Endothelial cell of umbilical vein (primary cell): ENCODE measurements at regions not wholly inside any gene's neighbourhood (a gene's known extent, or its start where the extent isn't known, plus 50 kb on each side); places are given as distances from the start of the nearest gene placed in this dataset.

Experiments used
- BruUV-seq: library from RNA; stranded (reverse); fragments of 400-500 nt; replicated peaks from 2 replicates; lab custom pipeline; 2021; lab: Mats Ljungman, UMichigan
- CTCF ChIA-PET: fragments of 300-600, 350-600 bp; sonication (Branson Sonifier 250); formaldehyde crosslinking; loops from one replicate; lab custom pipeline; 2021; ENCODE audit warnings: antibody characterized with exemption, inconsistent platforms; lab: Charles Lee
- POLR2A ChIA-PET: fragments of 300-600, 350-600 bp; sonication (Branson Sonifier 250); formaldehyde crosslinking; loops from one replicate; lab custom pipeline; 2021; ENCODE audit warnings: antibody characterized with exemption, inconsistent platforms; lab: Charles Lee
- DNase-seq: peaks from one replicate; pipeline ENCODE4 v3.0.0-alpha.2; 2011; ENCODE audit warnings: low read depth, low spot score
- FAIRE-seq: peaks from 2 replicates; lab custom pipeline; 2011; peaks lifted over from hg19 to GRCh38; lab: Jason Lieb, UNC
- H2AFZ ChIP-seq: 2 replicates; pipeline ENCODE4 v1.6.0; 2012; ENCODE audit warnings: low read depth, low read length, control low read depth, inconsistent platforms
- H3K27ac ChIP-seq: 2 replicates; pipeline ENCODE4 v1.5.1; 2011; ENCODE audit warnings: low read depth, mild to moderate bottlenecking, control low read depth, low read length, moderate library complexity; ENCODE audit not compliant: insufficient read depth
- H3K27me3 ChIP-seq, 2 experiments: 2 replicates each; pipeline versions ENCODE4 v1.6.0 to v1.6.1; 2011; ENCODE audit warnings: low read length in 2 of 2, mixed read lengths in 1 of 2; ENCODE audit not compliant: control insufficient read depth in 2 of 2, insufficient read depth in 2 of 2
- H3K36me3 ChIP-seq, 2 experiments: 2 replicates in 1 of 2; 3 replicates in 1 of 2; pipeline ENCODE4 v1.5.1; 2011; ENCODE audit warnings: low read length in 2 of 2, mild to moderate bottlenecking in 1 of 2, moderate library complexity in 1 of 2; ENCODE audit not compliant: control insufficient read depth in 2 of 2, insufficient read depth in 2 of 2; ENCODE audit errors: extremely low read depth in 1 of 2
- H3K4me1 ChIP-seq: 3 replicates; pipeline ENCODE4 v1.5.1; 2011; ENCODE audit warnings: mild to moderate bottlenecking, low read length; ENCODE audit not compliant: control insufficient read depth, insufficient read depth; ENCODE audit errors: extremely low read depth
- H3K4me2 ChIP-seq: 2 replicates; pipeline ENCODE4 v1.6.1; 2011; ENCODE audit warnings: low read length, control low read depth, mixed read lengths; ENCODE audit not compliant: insufficient read depth
- H3K4me3 ChIP-seq, 3 experiments: fragments of 200-600 bp in 1 of 3; sonication (generic), shearing (Covaris generic) in 1 of 3; replicated peaks in 1 of 3; 2 replicates each; pipeline ENCODE4 v1.5.1; 2011 to 2016; ENCODE audit warnings: control low read depth in 3 of 3, low read length in 3 of 3, mild to moderate bottlenecking in 2 of 3, inconsistent platforms in 1 of 3, low read depth in 1 of 3, moderate library complexity in 1 of 3; ENCODE audit not compliant: insufficient read depth in 1 of 3
- H3K79me2 ChIP-seq: 2 replicates; pipeline ENCODE4 v1.6.0; 2012; ENCODE audit warnings: low read length, inconsistent platforms; ENCODE audit not compliant: control insufficient read depth, insufficient read depth
- H3K9ac ChIP-seq: replicated peaks from 2 replicates; pipeline ENCODE3; 2011; ENCODE audit warnings: low read length, control low read depth; ENCODE audit not compliant: insufficient read depth; ENCODE audit errors: extremely low read depth
- H3K9me1 ChIP-seq: replicated peaks from 3 replicates; pipeline ENCODE4 v1.6.0; 2011; ENCODE audit warnings: mild to moderate bottlenecking, low read length; ENCODE audit not compliant: control insufficient read depth, insufficient read depth; ENCODE audit errors: extremely low read depth
- H3K9me3 ChIP-seq: replicated peaks from 2 replicates; pipeline ENCODE4 v1.5.1; 2012; ENCODE audit warnings: low read length, inconsistent platforms; ENCODE audit not compliant: control insufficient read depth, insufficient read depth
- H4K20me1 ChIP-seq: replicated peaks from 2 replicates; pipeline ENCODE3; 2011; ENCODE audit warnings: mild to moderate bottlenecking, low read length; ENCODE audit not compliant: control insufficient read depth, insufficient read depth; ENCODE audit errors: extremely low read depth
- CTCF ChIP-seq, 2 donors: IDR thresholded peaks; 1 replicate in 1 of 2; 2 replicates in 1 of 2; pipeline ENCODE4 v1.5.1; 2011; ENCODE audit warnings: low read length in 2 of 2, mild to moderate bottlenecking in 2 of 2, moderate library complexity in 2 of 2, control low read depth in 1 of 2, inconsistent platforms in 1 of 2, low read depth in 1 of 2; ENCODE audit not compliant: insufficient read depth in 1 of 2; ENCODE audit errors: extremely low read depth in 1 of 2
- EZH2 ChIP-seq: IDR thresholded peaks from 2 replicates; pipeline ENCODE4 v1.6.1; 2012; ENCODE audit warnings: borderline replicate concordance, low read depth, mild to moderate bottlenecking, moderate library complexity, low read length, inconsistent platforms; ENCODE audit not compliant: severe bottlenecking
- FOS ChIP-seq: IDR thresholded peaks from 2 replicates; pipeline ENCODE4 v1.6.1; 2011; ENCODE audit warnings: mild to moderate bottlenecking, low read length, moderate library complexity, borderline replicate concordance; ENCODE audit not compliant: insufficient read depth
- GATA2 ChIP-seq: IDR thresholded peaks from 2 replicates; pipeline ENCODE4 v1.7.0; 2011; ENCODE audit warnings: low read depth, mild to moderate bottlenecking, moderate library complexity, mixed read lengths, low read length; ENCODE audit not compliant: insufficient read length, insufficient read depth
- JUN ChIP-seq: IDR thresholded peaks from 2 replicates; pipeline ENCODE4 v1.6.1; 2011; ENCODE audit warnings: borderline replicate concordance, low read depth; ENCODE audit not compliant: insufficient read length, insufficient read depth
- MYC ChIP-seq: IDR thresholded peaks from one replicate; pipeline ENCODE4 v1.6.1; 2011; ENCODE audit warnings: mild to moderate bottlenecking, low read depth, low read length
- POLR2A ChIP-seq: IDR thresholded peaks from 2 replicates; pipeline ENCODE4 v1.6.1; 2012; ENCODE audit warnings: low read depth, mild to moderate bottlenecking, control low read depth, low read length
- POLR2AphosphoS5 ChIP-seq: IDR thresholded peaks from 2 replicates; pipeline ENCODE4 v1.6.1; 2012; ENCODE audit warnings: low read depth, mild to moderate bottlenecking, control low read depth, low read length, moderate library complexity; ENCODE audit not compliant: insufficient read depth
- dilution Hi-C: fragments of 300-500 bp; cut with MboI; formaldehyde crosslinking; loops from one replicate; pipeline ENCODE4 v1.15.0; 2019; ENCODE audit warnings: low sequenced_read_pairs; ENCODE audit not compliant: extremely low pct_ligation_motif_present
- intact Hi-C: fragments of 100-400 bp; cut with micrococcal nuclease; formaldehyde crosslinking; loops from one replicate; pipeline ENCODE4 v1.10.0; 2022
- TF ChIP-seq, protein P1 (sequence below): IDR thresholded peaks from 2 replicates; pipeline ENCODE4 v1.6.1; 2011; ENCODE audit not compliant: insufficient read depth, insufficient read length

DNA sequence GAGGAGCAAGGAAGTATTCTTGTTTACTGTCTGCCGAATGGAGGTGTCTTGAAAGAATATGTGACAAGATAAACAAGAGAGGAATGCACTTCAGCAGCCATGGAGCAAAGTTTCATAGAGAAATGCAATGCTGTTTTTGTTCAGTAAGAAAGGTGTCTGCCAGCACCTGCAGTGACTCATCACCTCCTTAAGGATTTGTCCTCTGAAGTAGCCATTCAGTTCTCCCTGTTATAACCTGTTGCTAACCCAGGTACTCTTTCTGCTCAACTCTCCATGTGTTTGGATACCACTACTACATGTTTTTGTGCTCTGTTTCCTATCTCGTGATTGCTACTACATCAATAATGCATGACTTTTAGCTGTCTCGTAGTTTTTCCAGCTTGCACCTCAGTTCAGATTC lies 328.9 kb downstream of the CHL1 start:
- H3K4me3 ChIP-seq = no peak overlapping the region
- dilution Hi-C loops (no loop called here), intact Hi-C loops (no loop called here)
- FAIRE-seq (no peak), DNase-seq (no peak)
- no peak overlapping the region for H2AFZ ChIP-seq
- no peak overlapping the region for H3K9ac ChIP-seq
- no peaks in the 10 kb centered on the region for H3K36me3 ChIP-seq
- BruUV-seq = no TSS peak
- H3K9me1 ChIP-seq = no peaks in the 10 kb centered on the region
- no peak overlapping the region for H3K4me2 ChIP-seq
- TF ChIP-seq POLR2AphosphoS5 (no peak), EZH2 (no peak), MYC (no peak)
- TF ChIP-seq, protein P1, sequence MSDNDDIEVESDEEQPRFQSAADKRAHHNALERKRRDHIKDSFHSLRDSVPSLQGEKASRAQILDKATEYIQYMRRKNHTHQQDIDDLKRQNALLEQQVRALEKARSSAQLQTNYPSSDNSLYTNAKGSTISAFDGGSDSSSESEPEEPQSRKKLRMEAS = no peak
- CTCF ChIA-PET = no interaction called here
- POLR2A ChIA-PET = no interaction called here
- H3K9me3 ChIP-seq = peaks cover 2% of the 10 kb centered on the region
- no peaks in the 10 kb centered on the region for H3K27me3 ChIP-seq
- no peak overlapping the region for H3K27ac ChIP-seq
- no peaks in the 10 kb centered on the region for H3K79me2 ChIP-seq
- H4K20me1 ChIP-seq = no peaks in the 10 kb centered on the region
- H3K4me1 ChIP-seq = no peaks in the 10 kb centered on the region

DNA sequence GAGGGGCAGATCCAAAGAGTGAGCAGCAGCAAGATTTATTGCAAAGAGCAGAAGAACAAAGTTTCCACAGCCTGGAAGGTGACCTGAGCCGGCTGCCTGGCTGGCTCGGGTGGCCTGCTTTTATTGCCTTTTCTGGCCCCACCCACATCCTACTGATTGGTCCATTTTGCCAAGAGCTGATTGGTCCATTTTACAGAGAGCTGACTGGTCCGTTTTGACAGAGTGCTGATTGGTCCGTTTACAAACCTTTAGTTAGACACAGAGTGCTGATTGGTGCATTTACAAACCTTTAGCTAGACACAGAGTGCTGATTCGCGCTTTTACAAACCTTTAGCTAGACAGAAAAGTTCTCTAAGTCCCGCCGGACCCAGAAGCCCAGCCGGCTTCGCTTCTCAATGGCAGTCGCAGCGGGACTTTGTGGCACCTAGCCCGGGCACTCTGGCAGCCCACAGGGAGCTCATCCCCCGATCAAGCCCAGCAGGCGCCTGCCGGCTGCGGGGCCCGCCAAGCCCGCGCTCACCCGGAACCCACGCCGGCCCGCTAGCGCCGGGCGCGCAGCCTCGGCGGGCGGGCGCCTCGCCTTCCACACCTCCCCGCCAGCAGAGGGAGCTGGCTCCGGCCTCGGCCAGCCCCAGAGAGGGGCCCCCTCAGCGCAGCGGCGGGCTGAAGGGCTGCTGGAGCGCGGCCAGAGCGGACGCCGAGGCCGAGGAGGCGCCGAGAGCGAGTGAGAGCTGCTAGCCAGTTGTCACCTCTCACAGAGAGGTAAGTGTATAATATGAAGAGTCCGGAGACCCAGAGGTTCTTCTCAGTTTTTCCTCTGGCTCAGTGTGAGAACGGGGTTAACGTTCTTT lies 339.2 kb downstream of the CHL1 start:
- Histone ChIP-seq H4K20me1 (no peaks in the 10 kb centered on the region), H3K79me2 (no peaks in the 10 kb centered on the region), H3K4me2 (no peak overlapping the region), H3K4me1 (no peaks in the 10 kb centered on the region), H2AFZ (no peak overlapping the region), H3K9me1 (no peaks in the 10 kb centered on the region), H3K27me3 (no peaks in the 10 kb centered on the region), H3K9ac (no peak overlapping the region), H3K27ac (no peak overlapping the region), H3K36me3 (no peaks in the 10 kb centered on the region), H3K4me3 (no peak overlapping the region), H3K9me3 (peaks cover 2% of the 10 kb centered on the region)
- intact Hi-C loops = no loop called here
- DNase-seq (no peak), FAIRE-seq (no peak)
- TF ChIP-seq, protein P1 = no peak
- TF ChIP-seq GATA2 = no peak
- TF ChIP-seq FOS = no peak
- TF ChIP-seq POLR2AphosphoS5 = no peak
- no peak for TF ChIP-seq JUN
- TF ChIP-seq CTCF (IDR thresholded peaks at IDR 0.05; ENCODE audit: extremely low read depth in 1 of 2, insufficient read depth in 1 of 2, low read depth in 1 of 2, low read length in 2 of 2) = no peak
- no peak for TF ChIP-seq POLR2A
- no peak for TF ChIP-seq EZH2
- no peak for TF ChIP-seq MYC
- CTCF ChIA-PET = no interaction called here
- no TSS peak for BruUV-seq
- POLR2A ChIA-PET = no interaction called here
- dilution Hi-C loops = no loop called here
